PC-3 (cell line): ENCODE measurements at regions not wholly inside any gene's neighbourhood (a gene's known extent, or its start where the extent isn't known, plus 50 kb on each side); places are given as distances from the start of the nearest gene placed in this dataset.

Experiments
- CTCF ChIP-seq: fragments of 300-600 bp; sonication (generic); conservative IDR thresholded peaks from 2 replicates; pipeline ENCODE4 v1.5.1; 2017; ENCODE audit warnings: antibody characterized with exemption, low read depth, mild to moderate bottlenecking, low read length
- EZH2 ChIP-seq: fragments of 300-600 bp; sonication (generic); IDR thresholded peaks from one replicate; pipeline ENCODE4 v1.6.1; 2017; ENCODE audit warnings: antibody characterized with exemption, mild to moderate bottlenecking, low read length; ENCODE audit not compliant: unreplicated experiment

GRCh38 chr13:33526718-33527117 is 241.2 kb upstream of the STARD13 start:
- TF ChIP-seq CTCF (no peak), EZH2 (no peak)
